ENCODE measurements at regions not wholly inside any gene's neighbourhood (a gene's known extent, or its start where the extent isn't known, plus 50 kb on each side); places are given as distances from the start of the nearest gene placed in this dataset.

- Histone ChIP-seq H3K9me3 (ENCODE audit: control insufficient read depth, insufficient read depth, low read depth, low read length) (no peaks in the 10 kb centered on the region), H3K9ac (ENCODE audit: insufficient read depth, low read length) (no peak overlapping the region), H3K4me3 (replicated peaks in 1 of 4; ENCODE audit: control extremely low read depth in 1 of 4, insufficient read depth in 1 of 4, low read depth in 3 of 4, low read length in 4 of 4) (no peak overlapping the region), H3K27me3 (ENCODE audit: control insufficient read depth, insufficient read depth, low read length) (no peaks in the 10 kb centered on the region), H3K27ac (ENCODE audit: insufficient read depth, low read length) (no peak overlapping the region), H3K4me1 (ENCODE audit: control insufficient read depth, extremely low read depth, insufficient read depth, low read length) (peaks cover 2% of the 10 kb centered on the region), H4K20me1 (ENCODE audit: control insufficient read depth, extremely low read depth, insufficient read depth, low read length) (no peaks in the 10 kb centered on the region), H3K4me2 (ENCODE audit: extremely low read depth, insufficient read depth, low read length) (no peak overlapping the region), H3K79me2 (ENCODE audit: control insufficient read depth, insufficient read depth, low read length) (no peaks in the 10 kb centered on the region), H3K36me3 (ENCODE audit: control insufficient read depth, insufficient read depth, low read length) (no peaks in the 10 kb centered on the region), H2AFZ (ENCODE audit: low read length) (no peak overlapping the region)
- TF ChIP-seq CTCF (conservative IDR thresholded peaks at IDR 0.05 in 1 of 2, IDR thresholded peaks at IDR 0.05 in 1 of 2; ENCODE audit: low read depth in 1 of 2, low read length in 2 of 2) (no peak), EZH2 (IDR thresholded peaks at IDR 0.05; ENCODE audit: low read length, missing control alignments) (no peak)
- DNase-seq (ENCODE audit: low read depth in 2 of 2) = no peak
Observed at GRCh38 chr9:129326061-129327005, 148.3 kb upstream of the IER5L start.

- TF ChIP-seq CTCF (conservative IDR thresholded peaks at IDR 0.05 in 1 of 2, IDR thresholded peaks at IDR 0.05 in 1 of 2; ENCODE audit: low read depth in 1 of 2, low read length in 2 of 2) (no peak), EZH2 (IDR thresholded peaks at IDR 0.05; ENCODE audit: low read length, missing control alignments) (no peak)
- Histone ChIP-seq H3K4me2 (ENCODE audit: extremely low read depth, insufficient read depth, low read length) (no peak overlapping the region), H3K36me3 (ENCODE audit: control insufficient read depth, insufficient read depth, low read length) (no peaks in the 10 kb centered on the region), H2AFZ (ENCODE audit: low read length) (no peak overlapping the region), H3K9ac (ENCODE audit: insufficient read depth, low read length) (no peak overlapping the region), H3K9me3 (ENCODE audit: control insufficient read depth, insufficient read depth, low read depth, low read length) (no peaks in the 10 kb centered on the region), H3K4me1 (ENCODE audit: control insufficient read depth, extremely low read depth, insufficient read depth, low read length) (peaks cover 8% of the 10 kb centered on the region), H3K27me3 (ENCODE audit: control insufficient read depth, insufficient read depth, low read length) (no peaks in the 10 kb centered on the region), H3K27ac (ENCODE audit: insufficient read depth, low read length) (no peak overlapping the region), H3K4me3 (replicated peaks in 1 of 4; ENCODE audit: control extremely low read depth in 1 of 4, insufficient read depth in 1 of 4, low read depth in 3 of 4, low read length in 4 of 4) (no peak overlapping the region), H3K79me2 (ENCODE audit: control insufficient read depth, insufficient read depth, low read length) (no peaks in the 10 kb centered on the region), H4K20me1 (ENCODE audit: control insufficient read depth, extremely low read depth, insufficient read depth, low read length) (no peaks in the 10 kb centered on the region)
- no peak for DNase-seq (ENCODE audit: low read depth in 2 of 2)
Observed at GRCh38 chr9:129324808-129325502, 146.9 kb upstream of the IER5L start.

GRCh38 chr9:129323999-129324553 lies 146.0 kb upstream of the IER5L start:
- no peak for DNase-seq (ENCODE audit: low read depth in 2 of 2)
- Histone ChIP-seq H3K27me3 (ENCODE audit: control insufficient read depth, insufficient read depth, low read length) (no peaks in the 10 kb centered on the region), H3K27ac (ENCODE audit: insufficient read depth, low read length) (no peak overlapping the region), H3K4me1 (ENCODE audit: control insufficient read depth, extremely low read depth, insufficient read depth, low read length) (peaks cover 9% of the 10 kb centered on the region), H2AFZ (ENCODE audit: low read length) (no peak overlapping the region), H4K20me1 (ENCODE audit: control insufficient read depth, extremely low read depth, insufficient read depth, low read length) (no peaks in the 10 kb centered on the region), H3K9ac (ENCODE audit: insufficient read depth, low read length) (no peak overlapping the region), H3K79me2 (ENCODE audit: control insufficient read depth, insufficient read depth, low read length) (no peaks in the 10 kb centered on the region), H3K36me3 (ENCODE audit: control insufficient read depth, insufficient read depth, low read length) (no peaks in the 10 kb centered on the region), H3K4me2 (ENCODE audit: extremely low read depth, insufficient read depth, low read length) (no peak overlapping the region), H3K9me3 (ENCODE audit: control insufficient read depth, insufficient read depth, low read depth, low read length) (no peaks in the 10 kb centered on the region), H3K4me3 (replicated peaks in 1 of 4; ENCODE audit: control extremely low read depth in 1 of 4, insufficient read depth in 1 of 4, low read depth in 3 of 4, low read length in 4 of 4) (no peak overlapping the region)
- TF ChIP-seq EZH2 (IDR thresholded peaks at IDR 0.05; ENCODE audit: low read length, missing control alignments) (no peak), CTCF (conservative IDR thresholded peaks at IDR 0.05 in 1 of 2, IDR thresholded peaks at IDR 0.05 in 1 of 2; ENCODE audit: low read depth in 1 of 2, low read length in 2 of 2) (no peak)

Data from fibroblast of lung (primary cell).